GM12865 (cell line): ENCODE measurements at regions not wholly inside any gene's neighbourhood (a gene's known extent, or its start where the extent isn't known, plus 50 kb on each side); places are given as distances from the start of the nearest gene placed in this dataset.

Experiments used
- DNase-seq: peaks from one replicate; pipeline ENCODE4 v3.0.0; 2010; ENCODE audit warnings: low read depth
- H3K4me3 ChIP-seq: 2 replicates; pipeline ENCODE4 v1.5.1; 2011; ENCODE audit warnings: mild to moderate bottlenecking, low read depth, low read length, control low read depth
- TF ChIP-seq, protein P1 (sequence below): IDR thresholded peaks from 2 replicates; pipeline ENCODE4 v1.5.1; 2011; ENCODE audit warnings: low read length, control low read depth, low read depth, inconsistent platforms; ENCODE audit not compliant: insufficient read depth; ENCODE audit errors: missing control alignments

DNA sequence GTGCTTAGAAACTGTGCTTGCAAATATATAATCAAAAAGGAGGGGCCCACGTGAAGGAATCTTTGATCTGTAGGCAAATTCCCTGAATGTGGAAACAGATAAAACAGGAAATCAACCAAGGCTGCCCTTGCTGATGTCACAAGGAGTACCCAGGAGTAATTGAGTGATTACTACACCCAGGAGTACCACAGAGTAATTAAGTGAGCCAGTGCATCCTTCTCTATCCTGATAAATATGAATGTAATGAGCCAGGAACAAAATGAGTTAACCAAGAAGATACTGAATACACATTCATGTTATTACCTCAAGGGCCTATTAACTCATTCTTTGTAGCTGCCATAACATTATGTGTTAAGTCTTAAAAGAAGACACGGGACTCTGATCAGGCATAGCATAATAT, 87.3 kb upstream of the POU1F1 start:
- DNase-seq: no peak
- no peak overlapping the region for H3K4me3 ChIP-seq
- TF ChIP-seq, protein P1, sequence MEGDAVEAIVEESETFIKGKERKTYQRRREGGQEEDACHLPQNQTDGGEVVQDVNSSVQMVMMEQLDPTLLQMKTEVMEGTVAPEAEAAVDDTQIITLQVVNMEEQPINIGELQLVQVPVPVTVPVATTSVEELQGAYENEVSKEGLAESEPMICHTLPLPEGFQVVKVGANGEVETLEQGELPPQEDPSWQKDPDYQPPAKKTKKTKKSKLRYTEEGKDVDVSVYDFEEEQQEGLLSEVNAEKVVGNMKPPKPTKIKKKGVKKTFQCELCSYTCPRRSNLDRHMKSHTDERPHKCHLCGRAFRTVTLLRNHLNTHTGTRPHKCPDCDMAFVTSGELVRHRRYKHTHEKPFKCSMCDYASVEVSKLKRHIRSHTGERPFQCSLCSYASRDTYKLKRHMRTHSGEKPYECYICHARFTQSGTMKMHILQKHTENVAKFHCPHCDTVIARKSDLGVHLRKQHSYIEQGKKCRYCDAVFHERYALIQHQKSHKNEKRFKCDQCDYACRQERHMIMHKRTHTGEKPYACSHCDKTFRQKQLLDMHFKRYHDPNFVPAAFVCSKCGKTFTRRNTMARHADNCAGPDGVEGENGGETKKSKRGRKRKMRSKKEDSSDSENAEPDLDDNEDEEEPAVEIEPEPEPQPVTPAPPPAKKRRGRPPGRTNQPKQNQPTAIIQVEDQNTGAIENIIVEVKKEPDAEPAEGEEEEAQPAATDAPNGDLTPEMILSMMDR: no peak

DNA sequence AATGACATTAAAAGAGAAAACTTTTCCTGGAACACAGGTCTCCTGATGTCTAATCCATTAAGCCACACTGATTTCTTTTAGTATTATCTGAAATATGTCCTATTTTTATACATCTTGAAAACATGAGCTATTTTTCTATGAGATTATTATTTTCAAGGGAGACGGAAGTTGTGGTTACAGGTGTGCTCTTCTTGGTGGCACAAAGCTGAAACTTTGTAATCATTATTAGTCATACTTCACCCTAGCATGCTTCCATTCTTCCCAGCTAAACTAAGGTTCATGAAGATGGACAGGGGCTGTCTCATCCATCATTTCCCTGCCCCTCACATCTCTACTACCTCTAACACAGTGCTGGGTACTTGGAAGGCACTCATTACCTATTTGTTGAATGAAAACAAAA, 85.6 kb upstream of the POU1F1 start:
- TF ChIP-seq, protein P1: no peak
- no peak for DNase-seq
- no peak overlapping the region for H3K4me3 ChIP-seq

DNA sequence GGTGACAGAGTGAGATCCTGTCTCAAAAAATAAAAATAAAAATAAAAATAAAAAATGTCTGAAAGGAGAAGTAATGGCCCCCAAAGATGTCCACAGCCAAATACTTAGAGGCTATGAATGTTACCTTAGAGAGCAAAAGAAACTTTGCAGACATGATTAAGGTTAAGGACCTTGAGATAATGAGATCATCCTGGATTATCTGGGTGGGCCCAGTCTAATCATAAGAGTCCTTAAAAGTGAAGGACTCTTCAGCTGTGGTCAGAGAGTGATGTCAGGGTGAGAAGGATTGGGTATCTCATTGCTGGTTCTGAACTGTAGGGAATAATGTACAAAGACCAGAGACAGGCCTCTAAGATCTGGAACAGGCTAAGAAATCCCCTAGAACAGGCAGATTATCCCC, 84.9 kb upstream of the POU1F1 start:
- no peak for DNase-seq
- TF ChIP-seq, protein P1: no peak
- no peak overlapping the region for H3K4me3 ChIP-seq

DNA sequence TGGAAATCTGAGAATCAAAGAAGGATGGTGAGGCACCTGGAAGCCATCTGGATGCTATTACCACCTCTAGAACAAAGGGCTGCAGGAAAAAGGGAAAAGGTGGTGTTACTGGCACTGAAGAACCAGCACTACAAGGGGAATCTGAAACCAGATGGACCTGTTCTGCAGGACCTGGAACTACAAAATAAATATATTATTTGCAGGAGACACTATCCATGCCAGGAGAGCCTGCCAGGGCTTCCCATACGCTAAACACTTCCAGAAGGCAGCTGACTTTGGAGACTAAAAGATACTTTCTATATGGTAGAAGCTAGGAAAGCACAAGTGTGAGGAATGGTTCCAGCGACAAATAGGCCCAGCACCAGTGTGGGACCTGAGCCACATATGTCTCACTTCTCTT, 83.4 kb upstream of the POU1F1 start:
- no peak for DNase-seq

DNA sequence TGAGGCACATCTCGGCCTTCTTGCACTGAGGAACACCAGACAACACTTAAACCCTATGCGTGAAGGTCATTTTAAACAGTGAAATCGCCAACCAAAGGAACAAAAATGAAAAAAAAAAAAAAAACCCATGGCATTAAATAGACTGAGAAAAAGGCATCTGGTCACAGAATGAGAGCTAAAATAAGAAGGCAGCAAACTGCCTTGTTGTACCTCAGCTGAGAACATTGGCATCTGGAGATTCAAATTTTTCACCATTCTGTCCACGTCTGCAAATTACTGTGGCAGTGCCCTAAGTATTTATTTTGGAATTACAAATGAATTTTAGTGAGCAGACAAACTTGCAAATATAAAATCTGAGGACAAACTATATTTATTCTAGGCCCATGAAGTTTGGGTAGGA, 82.6 kb upstream of the POU1F1 start:
- TF ChIP-seq, protein P1: no peak
- no peak for DNase-seq
- no peak overlapping the region for H3K4me3 ChIP-seq

More for the DNA sequence above, 83.4 kb upstream of the POU1F1 start:
- TF ChIP-seq, protein P1: no peak
- H3K4me3 ChIP-seq: no peak overlapping the region

DNA sequence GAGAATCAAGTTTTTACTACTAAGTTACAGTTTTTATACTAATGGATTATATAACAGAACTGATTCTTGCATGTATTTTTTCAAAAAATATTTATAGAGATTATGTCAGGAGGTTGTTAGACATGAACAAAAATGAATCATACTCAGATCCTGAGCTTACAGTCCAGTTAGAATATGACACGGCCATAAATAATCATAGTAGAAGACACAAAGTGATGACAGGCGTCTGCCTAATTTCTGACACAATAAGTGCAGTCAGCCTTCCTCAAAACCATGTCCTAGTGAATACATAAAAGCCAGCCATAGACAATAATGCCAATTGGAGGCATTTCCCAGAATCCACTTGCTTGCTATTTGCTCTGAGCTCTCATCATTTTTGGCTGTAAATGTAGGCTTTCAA, 81.7 kb upstream of the POU1F1 start:
- DNase-seq: no peak
- TF ChIP-seq, protein P1: no peak
- H3K4me3 ChIP-seq: no peak overlapping the region

DNA sequence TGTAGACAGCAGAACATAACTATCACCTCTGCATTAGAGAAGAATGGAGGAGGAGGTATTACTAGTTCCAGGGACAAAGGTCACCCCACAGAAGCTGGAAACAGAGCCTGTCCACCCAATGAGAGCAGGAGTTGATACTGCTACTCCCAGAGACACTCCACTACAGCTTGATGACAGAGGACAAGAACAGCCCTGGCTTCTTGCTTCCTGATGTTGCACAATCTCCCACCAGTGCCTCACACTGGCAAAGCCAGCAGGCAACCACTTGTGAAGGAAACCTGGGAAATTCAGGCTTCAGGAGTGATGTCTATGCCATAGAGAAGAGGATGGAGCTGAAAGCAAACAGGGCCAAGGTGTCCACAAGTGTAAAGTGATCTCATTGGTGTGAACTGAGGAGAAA, 78.0 kb upstream of the POU1F1 start:
- TF ChIP-seq, protein P1: no peak
- DNase-seq: no peak
- no peak overlapping the region for H3K4me3 ChIP-seq
